ENCODE measurements at regions not wholly inside any gene's neighbourhood (a gene's known extent, or its start where the extent isn't known, plus 50 kb on each side); places are given as distances from the start of the nearest gene placed in this dataset.

GRCh38 chr20:52859156-52859876, 112.8 kb upstream of the TSHZ2 start:
- no peak for TF ChIP-seq POLR2AphosphoS5 (IDR thresholded peaks at IDR 0.05; ENCODE audit: borderline replicate concordance, low read depth, low read length)
- TF ChIP-seq EZH2 (IDR thresholded peaks at IDR 0.05), result no peak
- no peak for TF ChIP-seq FOXP2 (optimal IDR thresholded peaks at IDR 0.05; ENCODE audit: control extremely low read depth, extremely low read length, insufficient read depth)

Measured in SK-N-MC (cell line).